GM12878 (cell line): ENCODE measurements at regions not wholly inside any gene's neighbourhood (a gene's known extent, or its start where the extent isn't known, plus 50 kb on each side); places are given as distances from the start of the nearest gene placed in this dataset.

Experiments
- ATAC-seq: fragments of 200-7000 bp; cut with Tn5 transposase; 3 replicates; pipeline ENCODE4 v1.9.1; 2020; ENCODE audit warnings: mild to moderate bottlenecking, moderate library complexity
- BruUV-seq: library from RNA; stranded (reverse); fragments of 400-500 nt; replicated peaks from 2 replicates; lab custom pipeline; 2021; lab: Mats Ljungman, UMichigan
- CTCF ChIA-PET: fragments of 300-600 bp; sonication (Branson Sonifier 250); formaldehyde crosslinking; extraction: SDS; loops from one replicate; lab custom pipeline; 2021; ENCODE audit warnings: inconsistent platforms; lab: Yijun Ruan, JAX
- POLR2A ChIA-PET: fragments of 350-600 bp; formaldehyde crosslinking; extraction: SDS; loops from one replicate; lab custom pipeline; 2021; ENCODE audit warnings: inconsistent platforms; lab: Charles Lee
- RAD21 ChIA-PET: fragments of 300-600 bp; sonication (Branson Sonifier 250); formaldehyde crosslinking; loops from one replicate; lab custom pipeline; 2023; ENCODE audit warnings: antibody characterized with exemption; ENCODE audit not compliant: unreplicated experiment; lab: Charles Lee
- SMC1A ChIA-PET: fragments of 300-600 bp; sonication (Branson Sonifier 250); formaldehyde crosslinking; loops from one replicate; lab custom pipeline; 2023; ENCODE audit not compliant: unreplicated experiment, uncharacterized antibody; lab: Charles Lee
- DNase-seq: peaks from one replicate; pipeline ENCODE4 v3.0.0-alpha.2; 2011; ENCODE audit warnings: low read depth, low spot score
- FAIRE-seq: peaks from 3 replicates; lab custom pipeline; 2011; peaks lifted over from hg19 to GRCh38; lab: Jason Lieb, UNC
- H2AFZ ChIP-seq: 2 replicates; pipeline ENCODE4 v1.6.0; 2011; ENCODE audit warnings: low read depth, low read length, control low read depth; ENCODE audit not compliant: control insufficient read depth
- H3K27ac ChIP-seq: 2 replicates; pipeline ENCODE4 v1.5.1; 2011; ENCODE audit warnings: control low read depth; ENCODE audit not compliant: control insufficient read depth, insufficient read depth
- H3K27me3 ChIP-seq, 2 experiments: replicated peaks in 1 of 2; 2 replicates each; pipeline versions ENCODE4 v1.6.0 to v1.6.1; 2011; ENCODE audit warnings: low read length in 1 of 2; ENCODE audit not compliant: control insufficient read depth in 2 of 2, insufficient read depth in 2 of 2
- H3K36me3 ChIP-seq, 2 experiments: 2 replicates each; pipeline ENCODE4 v1.5.1; 2011; ENCODE audit warnings: low read length in 1 of 2; ENCODE audit not compliant: control insufficient read depth in 2 of 2, insufficient read depth in 2 of 2
- H3K4me1 ChIP-seq: 2 replicates; pipeline ENCODE4 v1.6.1; 2011; ENCODE audit warnings: mild to moderate bottlenecking, low read length, moderate library complexity, mixed read lengths; ENCODE audit not compliant: control insufficient read depth, insufficient read depth
- H3K4me2 ChIP-seq: 2 replicates; pipeline ENCODE4 v1.6.0; 2011; ENCODE audit warnings: control low read depth; ENCODE audit not compliant: control insufficient read depth, insufficient read depth
- H3K4me3 ChIP-seq: fragments of 200-600 bp; sonication (generic); 2 replicates; pipeline ENCODE4 v1.5.1; 2016
- H3K79me2 ChIP-seq: 2 replicates; pipeline ENCODE4 v1.6.0; 2011; ENCODE audit warnings: low read length; ENCODE audit not compliant: control insufficient read depth, insufficient read depth
- H3K9ac ChIP-seq: 2 replicates; pipeline ENCODE4 v1.8.0; 2011; ENCODE audit warnings: low read length, control low read depth, mixed read lengths; ENCODE audit not compliant: control insufficient read depth, insufficient read depth
- H3K9me3 ChIP-seq: replicated peaks from 3 replicates; pipeline ENCODE4 v1.5.1; 2011; ENCODE audit warnings: mild to moderate bottlenecking, low read length; ENCODE audit not compliant: control insufficient read depth, insufficient read depth
- H4K20me1 ChIP-seq: 2 replicates; pipeline ENCODE4 v1.6.0; 2011; ENCODE audit not compliant: control insufficient read depth, insufficient read depth
- CHD2 ChIP-seq: IDR thresholded peaks from 2 replicates; pipeline ENCODE4 v1.6.1; 2011; ENCODE audit warnings: low read depth, low read length, improper control_type of control experiment, borderline replicate concordance
- IKZF2 ChIP-seq, 2 experiments: fragments of 450-650 bp; IDR thresholded peaks; 2 replicates each; pipeline ENCODE4 v1.6.1; 2017; ENCODE audit warnings: mild to moderate bottlenecking in 2 of 2, moderate library complexity in 2 of 2
- JUNB ChIP-seq: IDR thresholded peaks from 2 replicates; pipeline ENCODE4 v1.6.1; 2016; ENCODE audit warnings: antibody characterized with exemption, mild to moderate bottlenecking
- RUNX3 ChIP-seq: IDR thresholded peaks from 2 replicates; pipeline ENCODE4 v1.6.1; 2012; ENCODE audit warnings: low read length, inconsistent platforms
- WGBS: methylation state at CpG from one replicate; pipeline ENCODE4 v1.1.6; 2016; ENCODE audit warnings: low lambda C conversion rate; ENCODE audit not compliant: insufficient replicate concordance, insufficient coverage; ENCODE audit errors: missing lambda C conversion rate; 5-methylcytosine and 5-hydroxymethylcytosine counted together
- in situ Hi-C: fragments of 300-500 bp; cut with MboI; formaldehyde crosslinking; loops from 9 replicates; pipeline ENCODE4 v1.14.3; 2018; ENCODE audit warnings: mixed read lengths
- intact Hi-C: fragments of 100-400 bp; cut with micrococcal nuclease; formaldehyde crosslinking; loops from one replicate; pipeline ENCODE4 v1.14.2; 2022; ENCODE audit not compliant: unreplicated experiment

GRCh38 chr4:40699648-40700047 is 50.1 kb upstream of the NSUN7 start:
- Histone ChIP-seq H3K27ac (no peak overlapping the region), H3K4me3 (no peak overlapping the region), H3K27me3 (no peaks in the 10 kb centered on the region), H3K36me3 (no peaks in the 10 kb centered on the region), H3K9ac (no peak overlapping the region), H3K9me3 (no peaks in the 10 kb centered on the region), H3K4me2 (no peak overlapping the region), H4K20me1 (no peaks in the 10 kb centered on the region), H2AFZ (no peak overlapping the region), H3K79me2 (no peaks in the 10 kb centered on the region), H3K4me1 (peaks cover 5% of the 10 kb centered on the region)
- intact Hi-C loops: no loop called here
- no peak for FAIRE-seq
- POLR2A ChIA-PET: interaction anchor here (0.5 to 1.4 kb wide), 5 partner anchors 21 to 682 kb away, joined by 3 to 4 read pairs (median 3); no protein-coding TSS in a partner anchor
- WGBS: 50% methylated on average over 5 of the region's 5 CpGs
- SMC1A ChIA-PET: interaction anchor here (0.9 to 3.4 kb wide), 6 partner anchors 13 to 37 kb away, joined by 3 to 11 read pairs (median 4); no protein-coding TSS in a partner anchor
- DNase-seq: no peak
- ATAC-seq: peak; percentile 21; the same call in 1 of the 3 replicates
- CTCF ChIA-PET: interaction anchor here (0.8 to 1.8 kb wide), 3 partner anchors 20 to 390 kb away, joined by 3 to 6 read pairs (median 5); no protein-coding TSS in a partner anchor
- in situ Hi-C loops: no loop called here
- RAD21 ChIA-PET: interaction anchor here (1.2 kb wide), 1 partner anchor 19 kb away, joined by 4 read pairs; no protein-coding TSS in a partner anchor
- TF ChIP-seq IKZF2 (IDR thresholded peaks at IDR 0.05) (peak in 1 of 2 experiments; percentile 16; a peak in 1 of 4 replicates), CHD2 (no peak), RUNX3 (peak; percentile 49; the same call in 1 of the 2 replicates), JUNB (peak; percentile 29; the same call in 1 of the 2 replicates)
- BruUV-seq: no TSS peak
